Medulla oblongata (tissue), 1 donor: ENCODE measurements at regions not wholly inside any gene's neighbourhood (a gene's known extent, or its start where the extent isn't known, plus 50 kb on each side); places are given as distances from the start of the nearest gene placed in this dataset.

Experiments
- DNase-seq: peaks from one replicate; pipeline ENCODE4 v3.0.0-alpha.2; 2015; ENCODE audit errors: extremely low spot score

DNA sequence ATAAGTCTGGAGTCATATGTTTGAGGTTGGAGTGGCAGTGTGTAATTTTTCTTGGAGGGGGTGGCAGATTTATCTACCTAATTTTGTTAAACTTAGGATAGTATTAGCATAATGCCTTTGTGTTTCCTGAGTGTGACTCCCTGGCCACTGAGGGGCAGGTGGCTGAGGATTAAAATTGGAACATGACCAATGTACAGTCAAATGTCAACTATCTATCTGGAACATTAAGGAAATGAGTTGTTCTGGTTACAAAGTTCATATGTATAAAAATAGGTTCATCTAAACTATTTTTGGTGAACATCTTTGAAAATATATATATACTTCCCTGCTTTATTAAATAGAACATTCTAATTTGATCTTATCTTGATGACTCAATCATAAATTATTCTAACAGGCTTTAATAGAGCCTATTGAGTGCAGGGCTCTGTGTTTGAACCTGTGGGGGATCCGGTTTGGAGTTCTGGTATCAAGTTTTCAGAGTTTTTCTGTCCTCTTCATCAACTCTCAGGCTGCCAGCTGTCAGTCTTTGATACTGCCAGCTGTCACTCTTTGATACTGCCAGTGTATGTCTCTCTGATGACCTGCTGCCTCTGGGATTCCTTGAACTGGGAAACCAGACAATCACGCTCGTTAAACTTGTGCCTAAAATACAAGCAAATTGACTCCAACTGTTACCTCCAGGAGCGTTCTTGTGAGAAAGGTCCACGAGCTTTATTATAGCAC, 309.6 kb downstream of the METTL15 start:
- no peak for DNase-seq

DNA sequence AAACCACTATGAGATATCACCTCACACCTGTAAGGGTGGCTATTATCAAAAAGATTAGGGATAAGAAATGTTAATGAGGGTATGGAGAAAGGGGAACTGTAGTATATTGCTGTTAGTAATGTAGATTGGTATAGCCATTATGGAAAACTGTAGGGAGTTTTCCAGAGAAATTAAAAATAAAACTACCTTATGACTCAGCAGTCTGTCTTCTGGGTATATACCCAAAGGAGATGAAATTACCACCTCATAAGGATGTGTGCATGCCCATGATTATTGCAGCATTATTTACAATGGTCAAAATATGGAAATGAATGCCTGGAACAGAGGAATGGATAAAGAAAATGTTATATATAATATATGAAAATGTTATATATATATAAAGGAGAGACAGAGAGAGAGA, 303.8 kb downstream of the METTL15 start:
- DNase-seq, result no peak

DNA sequence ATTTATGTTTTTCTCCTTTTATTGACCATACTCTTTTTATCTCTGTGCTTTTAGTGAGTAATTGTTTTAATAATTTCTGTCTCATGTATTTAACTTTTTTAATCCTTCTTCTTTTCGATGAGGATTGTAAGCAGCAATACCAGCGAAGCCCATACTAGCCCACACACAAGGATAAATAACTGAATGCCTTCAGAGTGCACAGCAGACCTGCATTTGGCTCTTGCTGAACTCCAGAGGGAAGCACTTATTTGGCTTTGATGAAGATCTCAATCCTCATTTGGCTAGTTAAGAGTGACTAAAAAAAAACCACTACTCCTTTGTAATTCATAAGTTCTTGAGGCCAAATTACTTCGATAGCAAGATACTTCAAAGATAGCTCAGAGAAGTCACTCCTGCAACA, 293.3 kb downstream of the METTL15 start:
- DNase-seq, result no peak

DNA sequence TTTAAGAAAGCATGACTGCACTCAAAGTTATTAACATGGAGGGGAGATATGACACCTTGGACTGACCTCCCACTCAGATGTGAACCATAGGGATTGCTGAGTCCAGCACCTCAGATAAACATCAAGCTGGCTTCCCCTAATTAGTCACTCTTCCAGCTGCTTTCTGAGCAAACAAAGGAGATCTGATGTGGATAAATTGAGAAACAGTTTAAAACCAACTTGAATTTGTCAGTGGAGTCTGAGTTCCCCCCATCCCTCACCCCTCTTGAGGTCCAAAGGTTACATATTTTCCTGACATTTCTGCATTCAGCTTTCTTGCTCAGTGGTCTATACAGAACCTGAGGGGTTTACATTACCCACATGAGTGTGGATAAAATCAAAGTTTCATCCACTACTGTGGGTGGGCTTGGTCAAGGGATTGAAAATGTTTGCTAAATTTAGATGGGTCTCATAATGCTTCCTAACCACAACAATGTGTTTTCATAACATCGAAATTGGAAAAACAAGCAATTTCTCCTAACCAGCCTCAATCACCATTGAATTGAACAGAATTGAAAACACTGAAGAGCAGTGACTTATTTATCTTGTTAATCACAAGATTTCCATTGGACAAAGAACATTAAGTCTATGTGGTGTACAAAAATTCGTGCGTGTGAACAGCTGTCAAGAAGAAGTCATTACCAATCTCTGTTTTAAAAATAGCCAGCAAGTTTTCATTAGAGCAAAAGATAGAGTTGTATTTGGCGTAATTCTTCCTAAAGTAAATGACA, 292.3 kb downstream of the METTL15 start:
- no peak for DNase-seq

DNA sequence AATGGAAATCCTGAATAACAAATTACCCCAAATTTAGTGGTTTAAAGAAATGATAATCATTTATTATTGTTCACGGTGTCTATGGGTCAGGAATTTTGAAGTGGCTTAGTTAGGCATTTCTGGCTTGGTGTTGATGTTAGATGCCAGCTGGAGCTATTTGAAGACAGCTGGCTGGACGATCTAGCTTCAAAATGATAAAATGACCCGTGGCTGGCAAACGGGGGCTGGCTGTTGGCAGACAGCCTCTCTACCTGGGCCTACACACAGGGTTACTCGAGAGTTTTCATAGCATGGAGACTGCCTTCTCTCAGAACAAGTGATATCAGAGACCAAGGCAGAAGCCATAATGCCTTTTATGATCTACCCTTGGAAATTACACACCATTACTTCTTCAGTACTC, 285.2 kb downstream of the METTL15 start:
- no peak for DNase-seq

DNA sequence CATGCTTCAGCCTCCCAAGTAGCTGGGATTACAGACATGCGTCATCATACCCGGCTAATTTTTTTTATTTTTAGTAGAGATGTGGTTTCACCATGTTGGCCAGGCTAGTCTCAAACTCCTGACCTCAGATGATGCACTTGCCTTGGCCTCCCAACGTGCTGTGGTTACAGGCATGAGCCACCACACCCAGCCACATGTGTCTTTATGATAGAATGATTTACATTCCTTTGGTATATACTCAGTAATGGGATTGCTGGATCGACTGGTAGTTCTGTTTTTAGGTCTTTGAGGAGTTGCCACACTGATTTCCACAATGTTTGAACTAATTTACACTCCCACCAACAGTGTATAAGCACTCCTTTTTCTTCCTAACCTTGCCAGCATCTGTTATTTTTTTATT, 276.2 kb downstream of the METTL15 start:
- DNase-seq, result no peak

DNA sequence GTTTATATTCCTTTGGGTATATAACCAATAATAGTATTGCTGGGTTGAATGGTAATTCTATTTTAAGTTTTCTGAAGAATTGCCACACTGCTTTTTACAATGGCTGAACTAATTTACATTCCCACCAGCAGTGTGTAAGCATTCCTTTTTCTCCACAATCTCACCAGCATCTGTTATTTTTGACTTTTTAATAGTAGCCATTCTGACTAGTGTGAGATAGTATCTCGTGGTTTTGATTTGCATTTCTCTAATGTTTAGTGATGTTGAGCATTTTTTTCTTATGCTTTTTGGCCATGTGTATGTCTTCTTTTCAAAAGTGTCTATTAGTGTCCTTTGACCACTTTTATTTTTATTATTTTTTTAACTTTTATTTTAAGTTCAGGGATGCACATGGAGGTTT, 275.3 kb downstream of the METTL15 start:
- no peak for DNase-seq
